HEK293T (cell line): ENCODE measurements at regions not wholly inside any gene's neighbourhood (a gene's known extent, or its start where the extent isn't known, plus 50 kb on each side); places are given as distances from the start of the nearest gene placed in this dataset.
A peak's percentile ranks its signal among the peaks of the same experiment; 100 is the strongest.

Source experiments
- CTCF ChIA-PET: fragments of 350-600 bp; formaldehyde crosslinking; extraction: SDS; loops from one replicate; lab custom pipeline; 2021; ENCODE audit warnings: antibody characterized with exemption, inconsistent platforms; lab: Yijun Ruan, JAX
- POLR2A ChIA-PET: fragments of 350-600 bp; formaldehyde crosslinking; extraction: SDS; loops from one replicate; lab custom pipeline; 2020; ENCODE audit warnings: antibody characterized with exemption, inconsistent platforms; lab: Yijun Ruan, JAX
- DNase-seq: peaks from one replicate; pipeline ENCODE4 v3.0.0; 2012; ENCODE audit warnings: mixed read lengths; ENCODE audit errors: extremely low spot score
- ARNT ChIP-seq: fragments of 450-650 bp; IDR thresholded peaks from 2 replicates; pipeline ENCODE4 v1.6.1; 2017; ENCODE audit warnings: mild to moderate bottlenecking
- BHLHE40 ChIP-seq: fragments of 450-650 bp; IDR thresholded peaks from 2 replicates; pipeline ENCODE4 v1.6.1; 2016; ENCODE audit warnings: mild to moderate bottlenecking, moderate library complexity, borderline replicate concordance
- CTBP1 ChIP-seq: fragments of 450-650 bp; IDR thresholded peaks from 2 replicates; pipeline ENCODE4 v1.6.1; 2016; ENCODE audit warnings: borderline replicate concordance
- ELF4 ChIP-seq: fragments of 450-650 bp; IDR thresholded peaks from 2 replicates; pipeline ENCODE4 v1.6.1; 2017; ENCODE audit warnings: antibody characterized with exemption
- FOXA1 ChIP-seq: fragments of 450-650 bp; IDR thresholded peaks from 2 replicates; pipeline ENCODE4 v1.6.1; 2016; ENCODE audit warnings: mild to moderate bottlenecking
- FOXK2 ChIP-seq: fragments of 450-650 bp; IDR thresholded peaks from 2 replicates; pipeline ENCODE4 v1.6.1; 2016; ENCODE audit warnings: mild to moderate bottlenecking
- FOXM1 ChIP-seq: fragments of 450-650 bp; IDR thresholded peaks from 2 replicates; pipeline ENCODE4 v1.6.1; 2017; ENCODE audit warnings: mild to moderate bottlenecking, borderline replicate concordance
- HDGF ChIP-seq: fragments of 450-650 bp; IDR thresholded peaks from 2 replicates; pipeline ENCODE4 v1.6.1; 2017; ENCODE audit warnings: antibody characterized with exemption, borderline replicate concordance
- L3MBTL2 ChIP-seq: fragments of 450-650 bp; conservative IDR thresholded peaks from 2 replicates; pipeline ENCODE4 v1.6.1; 2016; ENCODE audit warnings: mild to moderate bottlenecking
- LEF1 ChIP-seq: fragments of 450-650 bp; IDR thresholded peaks from 2 replicates; pipeline ENCODE4 v1.6.1; 2017; ENCODE audit warnings: mild to moderate bottlenecking, borderline replicate concordance
- NFRKB ChIP-seq: fragments of 450-650 bp; IDR thresholded peaks from 2 replicates; pipeline ENCODE4 v1.6.1; 2016; ENCODE audit warnings: mild to moderate bottlenecking, moderate library complexity
- SP1 ChIP-seq: fragments of 450-650 bp; IDR thresholded peaks from 2 replicates; pipeline ENCODE4 v1.6.1; 2017
- SUZ12 ChIP-seq: fragments of 450-650 bp; IDR thresholded peaks from 2 replicates; pipeline ENCODE4 v1.6.1; 2016; ENCODE audit warnings: mild to moderate bottlenecking
- TARDBP ChIP-seq: fragments of 450-650 bp; IDR thresholded peaks from 2 replicates; pipeline ENCODE4 v1.6.1; 2016
- ZNF384 ChIP-seq: fragments of 450-650 bp; IDR thresholded peaks from 2 replicates; pipeline ENCODE4 v1.6.1; 2016
- TF ChIP-seq, protein P1 (sequence below): fragments of 450-650 bp; IDR thresholded peaks from 2 replicates; pipeline ENCODE4 v1.6.1; 2016

DNA sequence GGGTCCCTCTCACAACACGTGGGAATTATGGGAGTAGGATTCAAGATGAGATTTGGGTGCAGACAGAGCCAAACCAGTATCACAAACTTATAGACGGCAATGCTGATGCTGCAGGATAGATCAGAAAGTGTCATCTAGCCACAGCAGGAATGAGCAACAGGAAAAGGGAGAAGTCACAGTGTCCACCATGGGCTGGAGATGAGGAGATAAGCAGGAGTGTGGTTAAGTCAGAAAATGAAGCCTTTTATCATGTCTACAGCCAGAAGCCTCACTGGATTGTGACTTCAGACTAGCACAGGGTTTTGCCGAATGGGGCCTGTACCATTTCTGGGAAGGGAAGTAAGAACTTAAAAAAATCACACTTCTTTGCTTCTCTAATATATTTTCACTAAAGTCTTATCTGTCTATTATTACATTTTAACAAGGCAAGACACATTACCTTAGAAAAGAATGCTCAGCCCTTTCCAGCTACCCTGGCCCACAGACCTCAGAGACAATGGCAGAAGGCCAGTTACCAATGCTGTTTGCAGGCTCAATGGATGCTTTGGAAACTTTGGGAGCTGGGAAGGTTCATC lies 490.2 kb upstream of the SALL1 start:
- ChIA-PET POLR2A (no interaction called here), CTCF (no interaction called here)
- TF ChIP-seq SUZ12 (no peak), BHLHE40 (no peak), FOXK2 (no peak), CTBP1 (no peak), LEF1 (no peak), FOXM1 (no peak), FOXA1 (no peak), L3MBTL2 (no peak)
- DNase-seq, result no peak

GRCh38 chr16:51640196-51640595 lies 489.1 kb upstream of the SALL1 start:
- ChIA-PET POLR2A (no interaction called here), CTCF (no interaction called here)
- no peak for TF ChIP-seq FOXM1
- TF ChIP-seq SP1, result no peak
- TF ChIP-seq FOXK2, result no peak
- TF ChIP-seq SUZ12, result no peak
- TF ChIP-seq NFRKB, result no peak
- no peak for TF ChIP-seq LEF1
- no peak for TF ChIP-seq CTBP1
- no peak for TF ChIP-seq ZNF384
- TF ChIP-seq ARNT, result no peak
- no peak for TF ChIP-seq TARDBP
- no peak for TF ChIP-seq FOXA1
- no peak for TF ChIP-seq L3MBTL2
- no peak for DNase-seq

DNA sequence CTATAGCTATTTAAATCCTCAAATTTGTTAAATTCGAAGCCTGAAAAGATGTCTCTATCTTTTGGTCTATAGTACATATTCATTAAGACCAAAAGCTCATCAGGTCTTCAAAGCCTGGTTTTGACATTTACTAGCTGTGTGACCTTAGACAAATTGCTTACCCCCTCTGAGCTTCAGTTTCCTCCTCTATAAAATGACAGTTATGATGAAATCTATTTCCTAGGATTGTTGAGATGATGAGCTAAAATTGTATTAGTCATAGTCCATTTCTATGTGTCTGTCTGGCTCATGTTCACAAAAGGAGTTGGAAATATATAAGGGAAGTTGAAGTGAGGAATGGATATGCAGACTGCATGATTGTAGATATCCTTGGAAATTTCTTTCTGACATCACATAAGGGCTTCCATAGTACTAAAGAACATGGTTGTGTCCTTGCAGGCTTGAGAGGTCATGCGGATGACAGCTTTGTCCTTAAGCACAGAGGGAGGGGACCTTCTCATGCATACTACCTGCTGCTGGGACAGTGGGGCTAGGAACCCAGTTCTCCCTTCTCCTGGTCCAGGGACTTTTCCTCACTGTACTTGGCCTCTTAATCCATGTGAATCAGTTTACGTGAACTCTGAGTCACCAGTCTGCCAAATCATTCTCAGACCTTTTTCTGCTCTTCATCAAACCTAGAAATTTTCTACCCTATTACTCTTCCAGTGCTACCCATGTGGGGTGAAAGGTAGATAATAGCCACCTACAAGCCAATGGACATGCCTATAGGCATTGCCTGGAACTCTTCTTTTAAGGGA lies 487.5 kb upstream of the SALL1 start:
- CTCF ChIA-PET, result interaction anchor here (0.7 kb wide), 1 partner anchor 190 kb away, joined by 4 read pairs; no protein-coding TSS in a partner anchor
- no peak for TF ChIP-seq LEF1
- POLR2A ChIA-PET, result no interaction called here
- DNase-seq, result no peak

GRCh38 chr16:51637770-51638094 lies 486.7 kb upstream of the SALL1 start:
- DNase-seq, result no peak
- POLR2A ChIA-PET, result no interaction called here
- TF ChIP-seq SP1 (no peak), BHLHE40 (no peak), ELF4 (no peak), L3MBTL2 (no peak), FOXM1 (no peak)
- TF ChIP-seq, protein P1, sequence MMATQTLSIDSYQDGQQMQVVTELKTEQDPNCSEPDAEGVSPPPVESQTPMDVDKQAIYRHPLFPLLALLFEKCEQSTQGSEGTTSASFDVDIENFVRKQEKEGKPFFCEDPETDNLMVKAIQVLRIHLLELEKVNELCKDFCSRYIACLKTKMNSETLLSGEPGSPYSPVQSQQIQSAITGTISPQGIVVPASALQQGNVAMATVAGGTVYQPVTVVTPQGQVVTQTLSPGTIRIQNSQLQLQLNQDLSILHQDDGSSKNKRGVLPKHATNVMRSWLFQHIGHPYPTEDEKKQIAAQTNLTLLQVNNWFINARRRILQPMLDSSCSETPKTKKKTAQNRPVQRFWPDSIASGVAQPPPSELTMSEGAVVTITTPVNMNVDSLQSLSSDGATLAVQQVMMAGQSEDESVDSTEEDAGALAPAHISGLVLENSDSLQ, result no peak
- CTCF ChIA-PET, result interaction anchor here (0.7 kb wide), 2 partner anchors 190 to 754 kb away, joined by 3 to 4 read pairs; no protein-coding TSS in a partner anchor

GRCh38 chr16:51636920-51637769 lies 486.1 kb upstream of the SALL1 start:
- ChIA-PET CTCF (interaction anchor here (0.7 kb wide), 1 partner anchor 753 kb away, joined by 3 read pairs; no protein-coding TSS in a partner anchor), POLR2A (no interaction called here)
- no peak for DNase-seq

GRCh38 chr16:51635181-51635580 lies 484.1 kb upstream of the SALL1 start:
- CTCF ChIA-PET, result no interaction called here
- no peak for DNase-seq
- no peak for TF ChIP-seq HDGF
- no peak for TF ChIP-seq ARNT
- no peak for TF ChIP-seq ELF4
- TF ChIP-seq, protein P1, result 0 out of 2 replicates have a peak, but pooled peaks have one; percentile 35
- POLR2A ChIA-PET, result no interaction called here

More at GRCh38 chr16:51636920-51637769, 486.1 kb upstream of the SALL1 start:
- no peak for TF ChIP-seq SUZ12
- no peak for TF ChIP-seq LEF1
- TF ChIP-seq FOXM1, result no peak
- TF ChIP-seq FOXA1, result no peak
- TF ChIP-seq ZNF384, result no peak
- TF ChIP-seq CTBP1, result no peak

DNA sequence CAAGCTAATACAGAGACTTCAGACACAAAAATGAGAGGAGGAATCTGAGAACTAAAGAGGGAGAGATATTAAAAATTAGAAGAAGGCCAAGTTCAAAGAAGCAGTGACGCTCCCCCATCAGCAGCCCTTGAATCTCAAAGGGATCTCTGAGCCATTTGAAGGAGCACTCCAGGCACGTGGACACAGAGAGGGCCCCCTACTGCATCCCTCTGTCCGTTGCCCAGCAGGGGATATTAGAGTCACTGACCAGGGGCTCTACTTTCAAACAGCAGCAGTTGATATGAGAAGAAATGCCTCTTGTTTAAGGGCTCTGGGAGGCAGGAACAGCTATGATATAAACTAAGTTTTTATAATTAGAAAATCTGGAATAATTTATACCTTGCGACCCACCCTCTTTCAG lies 479.0 kb upstream of the SALL1 start:
- ChIA-PET POLR2A (no interaction called here), CTCF (no interaction called here)
- DNase-seq, result peak; percentile 33
- TF ChIP-seq L3MBTL2 (peak; percentile 73), HDGF (no peak)
